HT-29 (cell line): ENCODE measurements at regions not wholly inside any gene's neighbourhood (a gene's known extent, or its start where the extent isn't known, plus 50 kb on each side); places are given as distances from the start of the nearest gene placed in this dataset.
"Not testable (repeated sequence)": the region's sequence is repeated elsewhere in the genome, so short reads cannot be mapped to it uniquely, and the experiment has no call there.

ENCODE experiments used
- DNase-seq: peaks from one replicate; pipeline ENCODE4 v3.0.0-alpha.2; 2015; ENCODE audit warnings: low spot score

DNA sequence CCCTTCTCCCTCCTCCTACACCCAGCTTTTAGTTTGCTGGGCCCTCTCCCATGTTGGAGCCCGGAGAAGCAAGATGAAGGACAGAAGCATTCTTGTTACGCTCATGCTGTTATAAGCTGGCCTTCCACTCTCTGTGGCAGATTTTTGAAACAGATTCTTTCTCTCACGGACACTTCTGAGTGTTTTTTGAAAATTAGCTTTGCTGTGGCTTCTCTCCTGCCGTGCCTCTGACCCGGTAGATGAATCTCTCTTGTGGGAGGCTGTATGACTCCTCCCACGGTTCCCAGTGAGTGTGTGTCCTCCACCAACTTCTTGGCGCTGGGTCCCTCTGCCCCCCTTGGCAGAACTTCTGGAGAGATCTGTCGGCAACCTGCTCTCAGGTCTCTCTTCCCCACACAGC is 269.3 kb upstream of the MYT1L start:
- DNase-seq, result no peak

DNA sequence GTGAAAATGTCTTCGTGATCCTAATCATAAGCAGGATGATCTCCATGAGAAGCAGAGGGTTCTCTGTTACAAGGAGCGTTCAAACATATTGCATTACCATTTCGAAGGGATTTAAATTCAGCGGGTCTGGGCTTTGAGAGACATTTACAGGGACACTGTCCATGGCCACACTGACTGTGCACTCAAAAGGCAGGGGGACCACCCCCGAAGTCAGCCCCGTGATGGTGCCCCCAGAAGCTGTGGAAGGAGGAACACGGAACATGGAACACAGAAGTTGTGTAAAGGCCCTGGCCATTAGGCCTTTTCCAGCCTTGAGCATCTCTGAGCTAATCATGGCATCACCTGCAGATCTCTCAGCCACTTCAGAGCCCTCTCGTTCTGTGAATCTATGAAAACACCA is 268.4 kb upstream of the MYT1L start:
- no peak for DNase-seq

DNA sequence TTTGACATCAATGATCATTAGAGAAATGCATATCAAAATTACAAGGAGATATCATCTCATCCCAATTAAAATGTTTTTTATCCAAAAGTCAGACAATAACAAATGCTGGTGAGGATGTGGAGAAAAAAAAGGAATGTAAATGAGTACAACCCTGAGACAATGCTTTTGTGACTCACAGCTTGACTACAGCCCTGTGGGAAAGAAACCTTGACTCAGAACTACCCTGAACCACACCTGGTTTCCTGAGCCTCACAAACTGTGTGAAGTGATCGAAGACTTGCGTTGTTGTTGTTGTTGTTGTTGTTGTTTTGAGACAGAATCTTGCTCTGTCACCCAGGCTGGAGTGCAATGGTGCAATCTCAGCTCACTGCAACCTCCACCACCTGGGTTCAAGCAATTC is 266.6 kb upstream of the MYT1L start:
- no peak for DNase-seq

DNA sequence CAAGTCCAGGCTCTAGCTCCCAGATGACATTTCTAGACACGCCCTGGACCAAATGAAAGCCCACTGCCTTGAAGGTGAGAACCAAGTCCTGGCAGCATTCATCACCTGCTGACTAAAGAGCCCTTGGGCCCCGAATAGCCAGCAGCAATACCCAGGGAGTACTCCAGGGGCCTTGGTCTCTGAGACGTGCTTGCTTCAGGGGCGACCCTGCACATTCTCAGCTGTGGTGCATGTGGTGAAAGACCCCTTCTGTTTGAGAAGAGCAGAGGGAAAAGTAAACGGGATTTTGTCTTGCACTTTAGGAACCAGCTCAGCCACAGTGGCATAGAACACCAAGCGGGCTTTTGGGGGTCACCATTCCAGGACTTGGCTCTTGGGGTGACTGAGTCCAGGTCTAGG is 260.5 kb upstream of the MYT1L start:
- DNase-seq, result no peak

DNA sequence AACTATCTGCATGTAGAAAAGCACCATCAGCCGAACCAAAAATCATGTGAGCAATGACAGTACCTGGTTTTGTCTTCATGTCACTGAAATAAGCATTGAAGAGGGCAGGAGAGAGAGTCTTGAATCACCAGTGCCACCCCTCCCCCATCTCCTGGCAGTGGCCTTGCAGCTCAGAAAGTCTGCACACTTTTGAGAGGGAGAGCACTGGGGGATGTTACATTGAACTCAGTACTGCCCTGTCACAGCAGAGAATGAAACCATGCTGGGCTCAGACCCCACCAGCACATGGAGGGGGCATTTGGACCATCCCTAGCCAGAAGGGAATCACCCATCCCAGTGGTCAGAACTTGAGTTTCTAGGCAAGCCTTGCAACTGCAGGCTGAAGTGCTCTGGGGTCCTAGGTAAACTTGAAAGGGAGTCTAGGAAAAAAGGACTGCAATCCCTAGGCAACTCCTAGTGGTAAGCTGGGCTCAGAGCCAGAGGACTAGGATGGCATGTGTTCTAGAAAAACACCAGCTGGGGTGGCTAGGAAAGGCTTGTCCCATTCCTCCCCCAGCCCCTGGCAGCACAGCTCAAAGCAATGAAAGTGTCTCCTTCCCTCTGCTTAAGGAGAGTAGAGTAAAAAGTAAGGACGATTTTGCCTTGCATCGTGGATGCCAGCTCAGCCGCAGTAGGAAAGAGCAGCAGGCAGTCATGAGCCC is 259.9 kb upstream of the MYT1L start:
- DNase-seq, result no peak

DNA sequence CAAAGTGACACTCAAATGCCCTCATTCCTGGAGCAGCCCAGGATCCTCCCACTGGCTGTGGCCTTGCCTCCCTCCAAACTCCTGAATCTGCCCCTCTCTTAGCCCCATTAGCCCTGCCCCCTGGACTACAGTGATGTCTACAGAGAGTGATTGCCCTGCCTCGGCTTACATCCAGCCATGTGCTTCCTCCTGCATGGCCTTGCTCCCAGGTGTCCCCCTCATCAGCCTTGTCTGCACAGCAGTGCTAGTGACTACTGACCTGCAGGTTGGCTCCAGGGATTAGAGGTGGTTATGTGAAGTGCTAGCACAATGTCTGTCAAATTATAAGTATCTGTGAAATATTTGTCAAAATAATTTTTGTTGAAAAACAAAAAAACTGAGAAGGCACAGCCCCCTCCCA is 259.1 kb upstream of the MYT1L start:
- DNase-seq, result no peak

DNA sequence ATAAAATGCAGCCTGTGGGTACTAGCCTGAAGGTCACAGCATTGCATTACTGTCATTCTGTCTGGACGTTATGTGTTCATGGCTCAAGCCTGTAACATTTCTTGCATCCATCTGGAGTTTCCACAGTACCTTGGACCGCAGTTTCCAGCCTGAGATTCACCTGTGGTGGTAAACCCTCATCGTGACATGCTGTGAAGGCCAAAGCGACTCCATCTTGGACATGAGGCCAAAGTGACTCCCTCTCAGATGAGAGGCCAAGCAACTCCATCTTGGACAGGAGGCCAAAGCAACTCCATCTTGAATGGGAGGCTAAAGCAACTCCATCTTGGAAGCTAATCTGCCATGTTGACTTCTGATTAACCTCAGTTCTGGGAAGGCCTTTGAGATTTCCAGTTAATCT is 257.7 kb upstream of the MYT1L start:
- no peak for DNase-seq

DNA sequence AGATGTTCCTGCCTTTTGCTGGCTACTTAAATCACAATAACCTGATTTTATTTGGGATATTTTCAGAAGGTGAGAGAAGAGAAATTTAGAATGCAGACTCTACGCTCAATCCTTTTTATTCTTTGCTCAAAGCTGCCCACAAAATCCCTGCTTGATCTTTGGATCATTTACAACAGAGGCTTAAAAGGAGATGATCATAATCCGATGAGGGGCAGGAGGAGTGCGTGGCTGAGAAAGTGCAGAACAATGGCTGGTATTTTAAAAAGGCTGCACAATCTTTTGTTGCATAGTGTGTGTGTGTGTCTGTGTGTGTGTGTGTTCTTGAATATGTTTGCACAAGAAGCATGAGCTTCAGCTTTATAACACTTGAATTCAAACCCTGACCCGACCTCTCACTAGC is 256.3 kb upstream of the MYT1L start:
- no peak for DNase-seq

DNA sequence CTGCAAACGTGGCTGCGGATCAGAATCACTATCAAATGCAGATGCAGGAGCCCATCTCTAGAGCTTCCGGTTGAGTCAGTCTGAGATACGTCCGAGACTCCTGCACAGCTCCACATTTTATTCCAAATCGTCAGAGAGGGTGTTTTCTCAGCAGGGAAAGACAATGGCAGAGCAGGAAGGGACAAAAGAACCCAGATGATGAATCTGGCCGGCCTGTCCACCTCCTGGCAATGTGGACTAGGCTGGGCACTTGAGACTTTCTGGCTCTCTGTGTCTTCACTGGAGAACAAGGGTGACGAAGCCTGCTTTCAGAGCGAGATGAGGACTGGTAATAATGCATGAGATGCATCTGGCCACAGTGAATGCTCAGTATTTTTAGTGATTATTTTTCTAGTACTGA is 255.9 kb upstream of the MYT1L start:
- DNase-seq, result no peak

DNA sequence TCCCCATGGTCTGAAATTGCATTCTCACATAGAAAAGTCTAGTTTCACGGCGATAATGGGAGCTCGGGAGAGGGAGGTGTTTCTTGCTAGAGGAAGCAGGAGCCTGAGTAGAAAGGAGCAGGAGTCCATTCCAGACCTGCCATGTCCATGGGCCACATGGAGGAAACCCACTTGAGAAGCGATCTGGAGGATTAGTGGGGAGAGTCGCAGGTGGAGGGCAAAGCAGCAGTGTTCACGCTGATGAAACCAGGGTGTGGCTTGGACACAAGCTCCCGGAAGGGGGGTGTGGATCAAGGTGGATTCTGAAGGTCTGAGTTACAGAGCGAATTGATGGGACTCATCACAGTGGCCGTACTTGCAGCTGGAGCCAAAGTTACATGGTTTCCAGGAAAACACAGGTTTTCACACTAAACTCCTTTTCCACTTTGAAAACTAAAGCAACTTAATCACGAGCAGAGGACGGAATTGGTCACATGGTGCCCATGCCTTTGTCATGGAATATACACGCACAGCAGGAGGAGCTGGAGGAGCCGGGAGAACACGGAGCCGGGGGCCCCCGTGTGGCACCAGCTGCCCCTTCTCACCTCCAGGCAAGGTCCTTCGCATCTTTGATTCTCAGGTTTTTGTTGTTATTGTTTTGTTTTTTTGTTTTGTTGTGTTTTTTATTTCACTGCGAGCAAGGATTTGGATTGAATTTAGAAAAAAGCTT is 255.1 kb upstream of the MYT1L start:
- no peak for DNase-seq

DNA sequence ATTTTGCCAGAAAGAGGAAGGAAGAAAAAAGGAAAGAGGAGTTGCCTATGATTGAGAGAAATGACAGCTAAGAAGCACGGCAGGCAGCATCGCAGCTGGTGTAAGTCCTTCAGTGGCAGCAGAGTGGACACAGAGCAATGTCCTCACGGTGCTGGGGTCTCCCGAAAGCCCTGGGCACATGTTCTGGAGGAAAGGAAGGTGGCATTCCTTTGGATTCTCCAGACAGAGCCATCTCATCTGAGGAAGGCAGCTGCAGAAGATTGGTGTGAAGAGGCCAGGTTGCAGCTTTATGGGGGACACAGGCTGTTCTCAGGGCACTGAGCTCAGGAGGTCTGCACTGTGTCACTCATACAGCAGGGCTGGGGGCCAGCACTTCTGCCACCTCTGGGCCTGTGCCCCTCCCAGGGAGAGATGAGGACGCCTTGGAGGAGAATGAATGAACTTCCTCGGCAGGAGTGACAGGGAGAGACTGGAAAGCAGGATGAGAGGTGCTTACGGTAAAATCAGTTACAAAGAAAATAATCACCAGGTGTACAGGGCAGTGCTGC is 252.0 kb upstream of the MYT1L start:
- DNase-seq, result no peak

DNA sequence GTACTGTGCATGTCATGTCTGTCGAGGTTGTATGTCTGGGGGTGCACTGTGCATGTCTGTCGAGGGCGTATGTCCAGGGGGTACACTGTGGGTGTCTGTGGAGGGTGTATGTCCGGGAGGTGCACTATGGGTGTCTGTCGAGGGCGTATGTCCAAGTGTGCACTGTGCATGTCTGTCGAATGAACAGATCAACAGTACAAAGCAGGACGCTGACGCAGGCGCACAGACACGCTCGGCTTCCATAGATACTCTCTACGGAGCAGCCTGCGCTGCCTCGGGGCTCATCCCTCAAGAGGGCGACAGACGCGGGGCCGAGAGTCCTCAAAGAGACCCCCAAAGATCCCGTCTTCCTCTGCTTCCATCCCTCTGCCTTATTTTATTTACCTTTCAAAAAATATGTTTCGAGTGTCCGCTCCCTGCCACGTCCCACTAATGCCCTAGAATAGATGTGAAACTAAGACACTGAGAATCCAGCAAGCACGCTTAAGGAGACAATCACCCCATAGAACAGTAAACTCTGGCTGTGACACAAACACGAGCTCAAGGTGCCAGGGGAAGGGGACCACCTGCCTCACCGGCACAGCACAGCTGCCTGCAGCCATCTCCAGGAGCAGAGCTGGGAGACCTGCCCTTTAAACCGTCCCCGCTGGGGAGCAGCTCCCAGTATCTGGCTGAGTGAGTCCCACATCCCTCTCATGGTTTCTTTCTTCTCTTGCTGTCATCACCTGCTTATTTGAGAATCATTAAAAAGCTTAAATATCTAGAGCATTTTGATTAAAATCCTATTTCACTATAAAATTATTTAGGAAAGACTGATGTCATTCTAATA is 250.5 kb upstream of the MYT1L start:
- DNase-seq, result no peak

DNA sequence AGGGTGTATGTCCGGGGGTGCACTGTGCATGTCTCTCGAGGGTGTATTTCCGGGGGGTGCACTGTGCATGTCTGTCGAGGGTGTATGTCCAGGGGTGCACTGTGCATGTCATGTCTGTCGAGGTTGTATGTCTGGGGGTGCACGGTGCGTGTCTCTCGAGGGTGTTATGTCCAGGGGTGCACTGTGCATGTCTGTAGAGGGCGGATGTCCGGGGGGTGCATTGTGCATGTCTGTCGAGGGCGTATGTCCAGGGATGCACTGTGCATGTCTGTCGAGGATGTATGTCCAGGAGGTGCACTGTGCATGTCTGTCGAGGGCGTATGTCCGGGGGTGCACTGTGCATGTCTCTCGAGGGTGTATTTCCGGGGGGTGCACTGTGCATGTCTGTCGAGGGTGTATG is 249.8 kb upstream of the MYT1L start:
- DNase-seq, result not testable (repeated sequence)

DNA sequence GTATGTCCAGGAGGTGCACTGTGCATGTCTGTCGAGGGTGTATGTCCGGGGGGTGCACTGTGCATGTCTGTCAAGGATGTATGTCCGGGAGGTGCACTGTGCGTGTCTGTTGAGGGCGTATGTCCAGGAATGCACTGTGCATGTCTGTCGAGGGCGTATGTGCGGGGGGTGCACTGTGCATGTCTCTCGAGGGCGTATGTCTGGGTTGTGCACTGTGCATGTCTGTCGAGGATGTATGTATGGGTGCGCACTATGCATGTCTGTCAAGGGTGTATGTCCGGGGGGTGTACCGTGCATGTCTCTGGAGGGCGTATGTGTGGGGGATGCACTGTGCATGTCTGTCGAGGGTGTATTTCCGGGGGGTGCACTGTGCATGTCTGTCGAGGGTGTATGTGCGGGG is 249.3 kb upstream of the MYT1L start:
- DNase-seq, result no peak

DNA sequence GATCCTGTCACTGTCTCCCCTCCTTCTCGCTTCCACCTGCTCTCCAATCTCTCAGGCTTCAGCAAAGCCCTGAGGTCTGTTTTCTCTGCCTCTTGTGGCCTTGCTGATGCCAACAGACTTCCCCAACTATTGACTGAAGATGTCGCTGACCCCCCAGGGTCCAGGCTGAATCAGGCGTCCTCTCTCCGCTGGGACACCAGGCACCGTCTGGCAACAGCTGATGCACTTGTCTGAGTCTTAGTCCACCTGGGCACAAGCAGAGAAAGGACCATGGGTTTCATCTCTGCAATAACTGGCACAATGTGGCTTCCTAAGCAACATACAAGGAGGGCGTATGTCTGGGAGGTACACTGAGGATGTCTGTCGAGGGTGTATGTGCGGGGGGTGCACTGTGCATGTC is 248.7 kb upstream of the MYT1L start:
- DNase-seq, result no peak

DNA sequence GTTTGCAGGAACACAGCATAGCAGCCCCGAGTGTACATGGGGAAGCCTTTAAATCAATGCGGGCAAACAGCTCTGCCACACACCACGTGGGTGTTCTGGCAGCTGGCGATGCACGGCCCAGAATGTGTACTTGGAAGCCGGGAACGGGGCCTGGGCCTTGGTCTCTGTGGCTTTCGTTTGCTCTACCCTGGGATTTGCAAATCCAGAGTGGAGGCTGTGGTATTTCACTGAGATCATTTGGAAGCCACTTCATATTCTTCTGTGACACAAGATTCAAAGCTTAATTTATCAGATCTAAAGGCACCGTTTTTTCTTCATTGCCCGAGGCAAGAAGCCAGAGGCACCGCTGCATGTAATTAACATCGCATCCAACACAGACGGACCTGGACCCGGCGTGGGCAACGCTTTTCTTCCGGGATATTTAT is 246.3 kb upstream of the MYT1L start:
- DNase-seq, result no peak

DNA sequence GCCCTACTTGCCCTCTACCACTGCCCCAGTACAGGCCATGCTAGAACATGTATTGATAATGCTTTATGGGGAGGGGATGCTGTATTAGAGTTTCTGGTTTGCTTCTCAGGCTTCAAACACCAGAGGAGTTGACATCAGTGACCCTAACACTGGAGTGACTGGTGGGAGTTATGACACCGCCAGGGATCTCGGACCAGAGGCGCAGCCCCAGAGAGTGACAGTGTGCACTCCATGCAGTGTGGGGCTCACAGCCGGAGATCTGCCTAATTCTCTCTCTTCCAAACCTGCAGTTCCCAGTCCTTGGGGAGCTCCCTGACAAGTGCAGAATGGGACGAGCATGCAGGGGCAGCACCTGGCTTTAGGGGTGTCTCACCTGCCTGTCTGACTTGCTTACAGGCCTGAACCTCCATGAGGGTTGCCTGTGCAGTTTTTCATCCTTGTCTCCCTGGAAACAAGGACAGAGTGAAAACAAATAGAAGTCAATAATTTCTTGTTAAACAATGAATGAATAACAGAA is 244.9 kb upstream of the MYT1L start:
- no peak for DNase-seq

DNA sequence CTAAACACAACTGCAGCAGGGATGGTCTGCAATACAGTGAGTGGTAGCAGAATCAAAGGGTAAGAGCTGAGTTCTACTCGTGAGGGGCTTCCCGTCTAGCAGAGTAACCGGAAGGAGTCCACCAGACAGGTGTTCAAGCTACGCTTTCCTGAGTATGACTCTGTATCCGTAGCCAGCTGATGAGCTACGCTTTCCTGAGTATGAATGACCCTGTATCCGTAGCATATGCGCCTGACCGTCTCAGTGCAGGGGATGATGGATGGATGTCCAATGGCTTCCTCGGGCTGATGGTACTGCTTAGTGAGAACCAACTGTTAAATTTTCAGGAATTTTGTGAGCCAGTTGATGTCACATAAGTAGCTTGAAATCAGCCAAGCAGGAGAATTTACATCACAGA is 244.1 kb upstream of the MYT1L start:
- DNase-seq, result no peak

DNA sequence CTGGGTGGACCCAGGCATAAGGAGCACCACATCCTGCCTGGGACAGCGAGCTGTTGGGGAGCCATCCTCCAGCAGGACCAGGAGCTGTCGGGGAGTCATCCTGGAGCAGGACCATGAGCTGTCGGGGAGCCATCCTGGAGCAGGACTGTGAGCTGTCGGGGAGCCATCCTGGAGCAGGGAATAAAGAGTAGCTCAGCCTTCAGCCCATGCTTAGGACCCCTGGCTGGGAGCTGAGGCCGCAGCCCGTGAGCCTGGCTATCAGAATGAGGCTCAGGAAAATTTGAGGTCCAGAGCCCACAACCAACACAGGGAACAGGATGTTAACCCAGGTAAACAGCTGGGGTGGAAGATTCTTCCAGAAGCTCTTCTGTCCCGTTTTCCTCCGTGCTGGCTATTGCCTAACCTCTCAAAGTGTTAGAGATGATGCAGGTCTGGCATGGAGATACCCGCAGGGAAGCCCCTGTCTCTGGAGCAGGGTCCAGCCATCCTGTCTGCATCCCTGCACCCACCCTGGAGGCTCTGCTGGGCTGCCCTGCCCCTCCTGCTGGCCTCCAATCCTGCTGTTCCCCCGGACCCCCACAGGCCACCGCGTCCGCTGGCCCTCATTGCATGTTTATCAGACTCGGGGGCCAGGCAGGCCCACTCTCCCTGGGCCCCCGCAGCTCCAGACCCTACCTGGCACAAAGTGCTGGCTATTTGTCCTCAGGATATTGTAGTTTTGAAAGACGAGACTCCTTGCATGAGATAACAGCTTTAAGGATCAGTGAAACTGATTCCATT is 243.5 kb upstream of the MYT1L start:
- no peak for DNase-seq

DNA sequence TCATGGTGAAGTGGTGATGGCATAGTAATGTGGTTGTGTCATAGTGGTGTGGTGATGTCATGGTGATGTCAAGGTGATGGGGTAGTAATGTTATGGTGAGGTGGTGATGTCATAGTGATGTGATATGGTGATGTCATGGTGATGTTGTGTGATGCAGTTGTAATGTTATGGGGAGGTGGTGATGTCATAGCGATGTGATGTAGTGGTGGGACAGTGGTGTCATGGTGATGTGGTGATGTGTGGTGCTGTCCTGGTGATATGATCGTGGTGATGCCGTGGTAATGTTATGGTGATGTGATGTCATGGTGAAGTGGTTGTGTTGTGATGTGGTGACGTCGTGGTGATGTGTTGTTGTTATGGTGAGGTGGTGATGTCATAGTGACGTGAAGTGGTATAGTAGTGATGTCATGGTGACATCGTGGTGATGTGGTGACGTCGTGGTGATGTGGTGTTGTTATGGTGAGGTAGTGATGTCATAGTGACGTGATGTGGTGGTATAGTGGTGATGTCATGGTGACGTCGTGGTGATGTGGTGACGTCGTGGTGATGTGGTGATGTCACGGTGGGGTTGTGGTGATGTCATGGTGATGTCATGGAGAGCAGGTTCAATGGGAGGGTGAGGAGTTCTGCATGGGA is 242.7 kb upstream of the MYT1L start:
- no peak for DNase-seq

DNA sequence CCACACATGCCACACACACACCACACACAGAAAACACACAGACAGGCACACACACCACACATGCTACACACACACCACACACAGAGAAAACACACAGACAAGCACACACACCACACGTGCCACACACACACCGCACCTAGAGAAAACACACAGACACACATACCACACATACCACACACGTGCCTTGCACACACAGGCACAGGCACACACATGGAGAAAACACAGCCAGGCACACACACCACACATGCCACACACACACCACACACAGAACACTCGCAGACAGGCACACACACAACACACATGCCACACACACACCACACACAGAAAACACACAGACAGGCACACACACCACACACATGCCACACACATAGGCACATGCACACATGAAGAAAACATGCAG is 242.1 kb upstream of the MYT1L start:
- no peak for DNase-seq
